Endothelial cell of umbilical vein (primary cell): ENCODE measurements at regions not wholly inside any gene's neighbourhood (a gene's known extent, or its start where the extent isn't known, plus 50 kb on each side); places are given as distances from the start of the nearest gene placed in this dataset.

Source experiments
- BruUV-seq: library from RNA; stranded (reverse); fragments of 400-500 nt; replicated peaks from 2 replicates; lab custom pipeline; 2021; lab: Mats Ljungman, UMichigan
- CTCF ChIA-PET: fragments of 300-600, 350-600 bp; sonication (Branson Sonifier 250); formaldehyde crosslinking; loops from one replicate; lab custom pipeline; 2021; ENCODE audit warnings: antibody characterized with exemption, inconsistent platforms; lab: Charles Lee
- POLR2A ChIA-PET: fragments of 300-600, 350-600 bp; sonication (Branson Sonifier 250); formaldehyde crosslinking; loops from one replicate; lab custom pipeline; 2021; ENCODE audit warnings: antibody characterized with exemption, inconsistent platforms; lab: Charles Lee
- DNase-seq: peaks from one replicate; pipeline ENCODE4 v3.0.0-alpha.2; 2011; ENCODE audit warnings: low read depth, low spot score
- FAIRE-seq: peaks from 2 replicates; lab custom pipeline; 2011; peaks lifted over from hg19 to GRCh38; lab: Jason Lieb, UNC
- H2AFZ ChIP-seq: 2 replicates; pipeline ENCODE4 v1.6.0; 2012; ENCODE audit warnings: low read depth, low read length, control low read depth, inconsistent platforms
- H3K27ac ChIP-seq: 2 replicates; pipeline ENCODE4 v1.5.1; 2011; ENCODE audit warnings: low read depth, mild to moderate bottlenecking, control low read depth, low read length, moderate library complexity; ENCODE audit not compliant: insufficient read depth
- H3K27me3 ChIP-seq, 2 experiments: 2 replicates each; pipeline versions ENCODE4 v1.6.0 to v1.6.1; 2011; ENCODE audit warnings: low read length in 2 of 2, mixed read lengths in 1 of 2; ENCODE audit not compliant: control insufficient read depth in 2 of 2, insufficient read depth in 2 of 2
- H3K36me3 ChIP-seq, 2 experiments: 2 replicates in 1 of 2; 3 replicates in 1 of 2; pipeline ENCODE4 v1.5.1; 2011; ENCODE audit warnings: low read length in 2 of 2, mild to moderate bottlenecking in 1 of 2, moderate library complexity in 1 of 2; ENCODE audit not compliant: control insufficient read depth in 2 of 2, insufficient read depth in 2 of 2; ENCODE audit errors: extremely low read depth in 1 of 2
- H3K4me1 ChIP-seq: 3 replicates; pipeline ENCODE4 v1.5.1; 2011; ENCODE audit warnings: mild to moderate bottlenecking, low read length; ENCODE audit not compliant: control insufficient read depth, insufficient read depth; ENCODE audit errors: extremely low read depth
- H3K4me2 ChIP-seq: 2 replicates; pipeline ENCODE4 v1.6.1; 2011; ENCODE audit warnings: low read length, control low read depth, mixed read lengths; ENCODE audit not compliant: insufficient read depth
- H3K4me3 ChIP-seq, 3 experiments: fragments of 200-600 bp in 1 of 3; sonication (generic), shearing (Covaris generic) in 1 of 3; replicated peaks in 1 of 3; 2 replicates each; pipeline ENCODE4 v1.5.1; 2011 to 2016; ENCODE audit warnings: control low read depth in 3 of 3, low read length in 3 of 3, mild to moderate bottlenecking in 2 of 3, inconsistent platforms in 1 of 3, low read depth in 1 of 3, moderate library complexity in 1 of 3; ENCODE audit not compliant: insufficient read depth in 1 of 3
- H3K79me2 ChIP-seq: 2 replicates; pipeline ENCODE4 v1.6.0; 2012; ENCODE audit warnings: low read length, inconsistent platforms; ENCODE audit not compliant: control insufficient read depth, insufficient read depth
- H3K9ac ChIP-seq: replicated peaks from 2 replicates; pipeline ENCODE3; 2011; ENCODE audit warnings: low read length, control low read depth; ENCODE audit not compliant: insufficient read depth; ENCODE audit errors: extremely low read depth
- H3K9me1 ChIP-seq: replicated peaks from 3 replicates; pipeline ENCODE4 v1.6.0; 2011; ENCODE audit warnings: mild to moderate bottlenecking, low read length; ENCODE audit not compliant: control insufficient read depth, insufficient read depth; ENCODE audit errors: extremely low read depth
- H3K9me3 ChIP-seq: replicated peaks from 2 replicates; pipeline ENCODE4 v1.5.1; 2012; ENCODE audit warnings: low read length, inconsistent platforms; ENCODE audit not compliant: control insufficient read depth, insufficient read depth
- H4K20me1 ChIP-seq: replicated peaks from 2 replicates; pipeline ENCODE3; 2011; ENCODE audit warnings: mild to moderate bottlenecking, low read length; ENCODE audit not compliant: control insufficient read depth, insufficient read depth; ENCODE audit errors: extremely low read depth
- CTCF ChIP-seq, 2 donors: IDR thresholded peaks; 1 replicate in 1 of 2; 2 replicates in 1 of 2; pipeline ENCODE4 v1.5.1; 2011; ENCODE audit warnings: low read length in 2 of 2, mild to moderate bottlenecking in 2 of 2, moderate library complexity in 2 of 2, control low read depth in 1 of 2, inconsistent platforms in 1 of 2, low read depth in 1 of 2; ENCODE audit not compliant: insufficient read depth in 1 of 2; ENCODE audit errors: extremely low read depth in 1 of 2
- EZH2 ChIP-seq: IDR thresholded peaks from 2 replicates; pipeline ENCODE4 v1.6.1; 2012; ENCODE audit warnings: borderline replicate concordance, low read depth, mild to moderate bottlenecking, moderate library complexity, low read length, inconsistent platforms; ENCODE audit not compliant: severe bottlenecking
- FOS ChIP-seq: IDR thresholded peaks from 2 replicates; pipeline ENCODE4 v1.6.1; 2011; ENCODE audit warnings: mild to moderate bottlenecking, low read length, moderate library complexity, borderline replicate concordance; ENCODE audit not compliant: insufficient read depth
- GATA2 ChIP-seq: IDR thresholded peaks from 2 replicates; pipeline ENCODE4 v1.7.0; 2011; ENCODE audit warnings: low read depth, mild to moderate bottlenecking, moderate library complexity, mixed read lengths, low read length; ENCODE audit not compliant: insufficient read length, insufficient read depth
- JUN ChIP-seq: IDR thresholded peaks from 2 replicates; pipeline ENCODE4 v1.6.1; 2011; ENCODE audit warnings: borderline replicate concordance, low read depth; ENCODE audit not compliant: insufficient read length, insufficient read depth
- MAX ChIP-seq: IDR thresholded peaks from 2 replicates; pipeline ENCODE4 v1.6.1; 2011; ENCODE audit not compliant: insufficient read depth, insufficient read length
- MYC ChIP-seq: IDR thresholded peaks from one replicate; pipeline ENCODE4 v1.6.1; 2011; ENCODE audit warnings: mild to moderate bottlenecking, low read depth, low read length
- POLR2A ChIP-seq: IDR thresholded peaks from 2 replicates; pipeline ENCODE4 v1.6.1; 2012; ENCODE audit warnings: low read depth, mild to moderate bottlenecking, control low read depth, low read length
- POLR2AphosphoS5 ChIP-seq: IDR thresholded peaks from 2 replicates; pipeline ENCODE4 v1.6.1; 2012; ENCODE audit warnings: low read depth, mild to moderate bottlenecking, control low read depth, low read length, moderate library complexity; ENCODE audit not compliant: insufficient read depth
- dilution Hi-C: fragments of 300-500 bp; cut with MboI; formaldehyde crosslinking; loops from one replicate; pipeline ENCODE4 v1.15.0; 2019; ENCODE audit warnings: low sequenced_read_pairs; ENCODE audit not compliant: extremely low pct_ligation_motif_present
- intact Hi-C: fragments of 100-400 bp; cut with micrococcal nuclease; formaldehyde crosslinking; loops from one replicate; pipeline ENCODE4 v1.10.0; 2022

- DNase-seq (no peak), FAIRE-seq (no peak)
- no peak overlapping the region for H3K27ac ChIP-seq
- no peak overlapping the region for H3K4me2 ChIP-seq
- TF ChIP-seq GATA2 (no peak), POLR2AphosphoS5 (no peak), MAX (no peak), EZH2 (no peak), CTCF (IDR thresholded peaks at IDR 0.05; ENCODE audit: extremely low read depth in 1 of 2, insufficient read depth in 1 of 2, low read depth in 1 of 2, low read length in 2 of 2) (no peak), FOS (no peak), POLR2A (no peak), MYC (no peak), JUN (no peak)
- no peaks in the 10 kb centered on the region for H3K79me2 ChIP-seq
- no peak overlapping the region for H2AFZ ChIP-seq
- no TSS peak for BruUV-seq
- intact Hi-C loops (no loop called here), dilution Hi-C loops (no loop called here)
- H3K27me3 ChIP-seq: no peaks in the 10 kb centered on the region
- CTCF ChIA-PET: no interaction called here
- H3K36me3 ChIP-seq: no peaks in the 10 kb centered on the region
- no peaks in the 10 kb centered on the region for H3K9me1 ChIP-seq
- H4K20me1 ChIP-seq: no peaks in the 10 kb centered on the region
- no peak overlapping the region for H3K4me3 ChIP-seq
- H3K9me3 ChIP-seq: no peaks in the 10 kb centered on the region
- POLR2A ChIA-PET: no interaction called here
- H3K4me1 ChIP-seq: no peaks in the 10 kb centered on the region
- no peak overlapping the region for H3K9ac ChIP-seq
Measured at GRCh38 chr11:15560689-15561467, 446.2 kb downstream of the INSC start.
